HepG2 (cell line): ENCODE measurements at regions not wholly inside any gene's neighbourhood (a gene's known extent, or its start where the extent isn't known, plus 50 kb on each side); places are given as distances from the start of the nearest gene placed in this dataset.

Experiments used
- MBNL3 ChIP-seq: fragments of 250-450 bp; sonication (Bioruptor Pico); conservative IDR thresholded peaks from 2 replicates; pipeline ENCODE4 v1.8.0; 2022; ENCODE audit warnings: mild to moderate bottlenecking, inconsistent platforms
- ZNF619 ChIP-seq: sonication (generic); formaldehyde crosslinking; IDR thresholded peaks from 2 replicates; pipeline ENCODE4 v1.4.0; 2020; ENCODE audit warnings: mild to moderate bottlenecking, missing genetic modification reagents
- TF ChIP-seq, protein P1 (sequence below): sonication (generic); formaldehyde crosslinking; IDR thresholded peaks from 2 replicates; pipeline ENCODE4 v1.4.0; 2020; ENCODE audit warnings: low read depth, missing genetic modification reagents
- TF ChIP-seq, protein P2 (sequence below): sonication (generic); formaldehyde crosslinking; IDR thresholded peaks from 2 replicates; pipeline ENCODE4 v1.4.0; 2020; ENCODE audit warnings: missing genetic modification reagents
- TF ChIP-seq, protein P3 (sequence below): sonication (generic); formaldehyde crosslinking; IDR thresholded peaks from 2 replicates; pipeline ENCODE4 v1.4.0; 2020; ENCODE audit warnings: missing genetic modification reagents

DNA sequence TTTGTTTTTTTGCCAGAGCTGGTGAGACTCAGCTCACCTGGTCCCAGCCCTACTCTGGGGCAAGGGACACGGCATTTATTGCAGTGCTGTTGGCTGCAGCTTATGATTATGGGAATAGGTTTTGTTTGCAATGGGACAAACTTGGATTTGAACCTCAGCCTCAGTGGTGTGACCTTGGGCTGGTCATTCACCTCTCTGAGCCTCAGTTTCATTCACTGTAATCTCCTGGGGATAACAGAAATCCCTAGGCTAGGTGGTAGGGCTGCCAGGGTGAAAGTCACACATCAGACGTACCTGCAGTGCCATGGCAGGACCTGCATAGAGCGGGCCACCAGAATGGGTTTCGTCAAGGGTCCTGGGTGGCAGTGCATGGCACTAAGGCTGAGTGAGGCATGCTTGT, 73.7 kb upstream of the MEDAG start (continued):
- TF ChIP-seq, protein P1, sequence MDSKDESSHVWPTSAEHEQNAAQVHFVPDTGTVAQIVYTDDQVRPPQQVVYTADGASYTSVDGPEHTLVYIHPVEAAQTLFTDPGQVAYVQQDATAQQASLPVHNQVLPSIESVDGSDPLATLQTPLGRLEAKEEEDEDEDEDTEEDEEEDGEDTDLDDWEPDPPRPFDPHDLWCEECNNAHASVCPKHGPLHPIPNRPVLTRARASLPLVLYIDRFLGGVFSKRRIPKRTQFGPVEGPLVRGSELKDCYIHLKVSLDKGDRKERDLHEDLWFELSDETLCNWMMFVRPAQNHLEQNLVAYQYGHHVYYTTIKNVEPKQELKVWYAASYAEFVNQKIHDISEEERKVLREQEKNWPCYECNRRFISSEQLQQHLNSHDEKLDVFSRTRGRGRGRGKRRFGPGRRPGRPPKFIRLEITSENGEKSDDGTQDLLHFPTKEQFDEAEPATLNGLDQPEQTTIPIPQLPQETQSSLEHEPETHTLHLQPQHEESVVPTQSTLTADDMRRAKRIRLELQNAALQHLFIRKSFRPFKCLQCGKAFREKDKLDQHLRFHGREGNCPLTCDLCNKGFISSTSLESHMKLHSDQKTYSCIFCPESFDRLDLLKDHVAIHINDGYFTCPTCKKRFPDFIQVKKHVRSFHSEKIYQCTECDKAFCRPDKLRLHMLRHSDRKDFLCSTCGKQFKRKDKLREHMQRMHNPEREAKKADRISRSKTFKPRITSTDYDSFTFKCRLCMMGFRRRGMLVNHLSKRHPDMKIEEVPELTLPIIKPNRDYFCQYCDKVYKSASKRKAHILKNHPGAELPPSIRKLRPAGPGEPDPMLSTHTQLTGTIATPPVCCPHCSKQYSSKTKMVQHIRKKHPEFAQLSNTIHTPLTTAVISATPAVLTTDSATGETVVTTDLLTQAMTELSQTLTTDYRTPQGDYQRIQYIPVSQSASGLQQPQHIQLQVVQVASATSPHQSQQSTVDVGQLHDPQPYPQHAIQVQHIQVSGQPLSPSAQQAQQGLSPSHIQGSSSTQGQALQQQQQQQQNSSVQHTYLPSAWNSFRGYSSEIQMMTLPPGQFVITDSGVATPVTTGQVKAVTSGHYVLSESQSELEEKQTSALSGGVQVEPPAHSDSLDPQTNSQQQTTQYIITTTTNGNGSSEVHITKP (CRISPR knock-in tag): no peak
- TF ChIP-seq, protein P2, sequence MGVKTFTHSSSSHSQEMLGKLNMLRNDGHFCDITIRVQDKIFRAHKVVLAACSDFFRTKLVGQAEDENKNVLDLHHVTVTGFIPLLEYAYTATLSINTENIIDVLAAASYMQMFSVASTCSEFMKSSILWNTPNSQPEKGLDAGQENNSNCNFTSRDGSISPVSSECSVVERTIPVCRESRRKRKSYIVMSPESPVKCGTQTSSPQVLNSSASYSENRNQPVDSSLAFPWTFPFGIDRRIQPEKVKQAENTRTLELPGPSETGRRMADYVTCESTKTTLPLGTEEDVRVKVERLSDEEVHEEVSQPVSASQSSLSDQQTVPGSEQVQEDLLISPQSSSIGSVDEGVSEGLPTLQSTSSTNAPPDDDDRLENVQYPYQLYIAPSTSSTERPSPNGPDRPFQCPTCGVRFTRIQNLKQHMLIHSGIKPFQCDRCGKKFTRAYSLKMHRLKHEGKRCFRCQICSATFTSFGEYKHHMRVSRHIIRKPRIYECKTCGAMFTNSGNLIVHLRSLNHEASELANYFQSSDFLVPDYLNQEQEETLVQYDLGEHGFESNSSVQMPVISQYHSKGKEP (CRISPR knock-in tag): no peak
- TF ChIP-seq MBNL3 (CRISPR knock-in tag) (no peak), ZNF619 (CRISPR knock-in tag) (no peak)
- TF ChIP-seq, protein P3, sequence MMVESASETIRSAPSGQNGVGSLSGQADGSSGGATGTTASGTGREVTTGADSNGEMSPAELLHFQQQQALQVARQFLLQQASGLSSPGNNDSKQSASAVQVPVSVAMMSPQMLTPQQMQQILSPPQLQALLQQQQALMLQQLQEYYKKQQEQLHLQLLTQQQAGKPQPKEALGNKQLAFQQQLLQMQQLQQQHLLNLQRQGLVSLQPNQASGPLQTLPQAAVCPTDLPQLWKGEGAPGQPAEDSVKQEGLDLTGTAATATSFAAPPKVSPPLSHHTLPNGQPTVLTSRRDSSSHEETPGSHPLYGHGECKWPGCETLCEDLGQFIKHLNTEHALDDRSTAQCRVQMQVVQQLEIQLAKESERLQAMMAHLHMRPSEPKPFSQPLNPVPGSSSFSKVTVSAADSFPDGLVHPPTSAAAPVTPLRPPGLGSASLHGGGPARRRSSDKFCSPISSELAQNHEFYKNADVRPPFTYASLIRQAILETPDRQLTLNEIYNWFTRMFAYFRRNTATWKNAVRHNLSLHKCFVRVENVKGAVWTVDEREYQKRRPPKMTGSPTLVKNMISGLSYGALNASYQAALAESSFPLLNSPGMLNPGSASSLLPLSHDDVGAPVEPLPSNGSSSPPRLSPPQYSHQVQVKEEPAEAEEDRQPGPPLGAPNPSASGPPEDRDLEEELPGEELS: no peak
